Thoracic aorta (tissue), 2 donors: ENCODE measurements at regions not wholly inside any gene's neighbourhood (a gene's known extent, or its start where the extent isn't known, plus 50 kb on each side); places are given as distances from the start of the nearest gene placed in this dataset.

Experiments used
- ATAC-seq: fragments of 150-250 bp; one replicate; pipeline ENCODE4 v1.8.0; 2017; ENCODE audit warnings: low read depth; ENCODE audit not compliant: insufficient number of reproducible peaks, low FRiP score
- DNase-seq: peaks from one replicate; pipeline ENCODE4 v3.0.0-alpha.2; 2020; ENCODE audit warnings: low spot score
- H3K27ac ChIP-seq, 2 donors: fragments of 200-600 bp; sonication (generic); 1 replicate in 1 of 2; 2 replicates in 1 of 2; pipeline ENCODE4 v1.5.1; 2016; ENCODE audit warnings: mild to moderate bottlenecking in 2 of 2, moderate library complexity in 2 of 2
- H3K27me3 ChIP-seq: fragments of 200-600 bp; sonication (generic); replicated peaks from 2 replicates; pipeline ENCODE4 v1.6.0; 2016; ENCODE audit warnings: mild to moderate bottlenecking; ENCODE audit not compliant: insufficient read depth
- H3K36me3 ChIP-seq: fragments of 200-600 bp; sonication (generic); one replicate; pipeline ENCODE4 v1.5.1; 2016
- H3K4me1 ChIP-seq, 2 donors: fragments of 200-600 bp; sonication (generic); 1 replicate in 1 of 2; 2 replicates in 1 of 2; pipeline versions ENCODE4 v1.5.1 to v1.6.0; 2016; ENCODE audit warnings: low read depth in 2 of 2, mild to moderate bottlenecking in 1 of 2; ENCODE audit not compliant: control insufficient read depth in 1 of 2
- H3K4me3 ChIP-seq: fragments of 200-600 bp; sonication (generic); 2 replicates; pipeline ENCODE4 v1.5.1; 2016; ENCODE audit warnings: mild to moderate bottlenecking
- H3K9me3 ChIP-seq: fragments of 200-600 bp; sonication (generic); 2 replicates; pipeline ENCODE4 v1.5.1; 2016
- TF ChIP-seq, protein P1 (sequence below): fragments of 200-600 bp; sonication (generic); IDR thresholded peaks from one replicate; pipeline ENCODE4 v1.5.1; 2019; ENCODE audit warnings: antibody characterized with exemption

DNA sequence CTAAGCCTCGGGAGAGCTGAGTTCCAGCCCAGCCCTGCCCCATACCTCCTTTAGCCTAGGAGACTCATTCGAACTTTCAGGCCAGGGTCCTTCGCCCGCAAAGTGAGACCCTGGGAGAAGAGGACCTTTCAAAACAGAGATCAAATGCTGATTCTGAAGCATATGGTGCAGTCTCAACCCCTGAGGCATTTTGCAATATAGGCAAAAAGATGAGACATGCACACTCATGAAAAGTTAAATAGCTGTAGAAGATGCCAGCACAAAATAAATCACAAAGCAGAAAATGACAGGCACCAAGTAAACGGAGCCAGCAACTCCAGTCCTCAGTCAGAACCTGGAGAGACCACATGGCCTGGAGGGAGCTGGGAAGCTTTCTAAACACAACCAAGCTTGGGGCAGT is 542.7 kb upstream of the RAB6C start:
- Histone ChIP-seq H3K4me1 (no peaks in the 10 kb centered on the region), H3K4me3 (no peak overlapping the region), H3K9me3 (no peaks in the 10 kb centered on the region), H3K27ac (no peak overlapping the region), H3K36me3 (no peaks in the 10 kb centered on the region), H3K27me3 (no peaks in the 10 kb centered on the region)
- TF ChIP-seq, protein P1, sequence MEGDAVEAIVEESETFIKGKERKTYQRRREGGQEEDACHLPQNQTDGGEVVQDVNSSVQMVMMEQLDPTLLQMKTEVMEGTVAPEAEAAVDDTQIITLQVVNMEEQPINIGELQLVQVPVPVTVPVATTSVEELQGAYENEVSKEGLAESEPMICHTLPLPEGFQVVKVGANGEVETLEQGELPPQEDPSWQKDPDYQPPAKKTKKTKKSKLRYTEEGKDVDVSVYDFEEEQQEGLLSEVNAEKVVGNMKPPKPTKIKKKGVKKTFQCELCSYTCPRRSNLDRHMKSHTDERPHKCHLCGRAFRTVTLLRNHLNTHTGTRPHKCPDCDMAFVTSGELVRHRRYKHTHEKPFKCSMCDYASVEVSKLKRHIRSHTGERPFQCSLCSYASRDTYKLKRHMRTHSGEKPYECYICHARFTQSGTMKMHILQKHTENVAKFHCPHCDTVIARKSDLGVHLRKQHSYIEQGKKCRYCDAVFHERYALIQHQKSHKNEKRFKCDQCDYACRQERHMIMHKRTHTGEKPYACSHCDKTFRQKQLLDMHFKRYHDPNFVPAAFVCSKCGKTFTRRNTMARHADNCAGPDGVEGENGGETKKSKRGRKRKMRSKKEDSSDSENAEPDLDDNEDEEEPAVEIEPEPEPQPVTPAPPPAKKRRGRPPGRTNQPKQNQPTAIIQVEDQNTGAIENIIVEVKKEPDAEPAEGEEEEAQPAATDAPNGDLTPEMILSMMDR, result no peak
- DNase-seq, result no peak
- ATAC-seq, result no peak

DNA sequence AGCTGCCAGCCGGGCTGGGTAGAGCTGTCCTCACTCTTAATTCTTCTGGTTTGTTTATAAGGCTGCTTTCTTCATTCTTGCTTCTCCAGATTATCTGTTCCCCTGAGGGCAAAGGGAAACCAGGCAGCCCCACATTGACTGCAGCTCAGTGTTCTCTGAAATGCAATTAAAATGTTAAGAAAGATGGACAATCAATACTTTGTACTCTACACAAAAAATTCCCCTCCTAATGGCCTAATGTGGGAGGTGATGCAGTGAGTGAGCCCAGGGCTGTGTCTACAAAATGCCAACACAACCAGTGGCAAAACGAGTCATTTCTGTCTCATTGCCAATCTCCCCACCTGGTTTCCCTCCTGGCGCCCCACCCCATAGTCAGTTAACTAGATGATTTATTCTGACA is 541.7 kb upstream of the RAB6C start:
- no peak overlapping the region for H3K27ac ChIP-seq
- DNase-seq (no peak), ATAC-seq (no peak)
- H3K9me3 ChIP-seq, result no peaks in the 10 kb centered on the region
- no peaks in the 10 kb centered on the region for H3K27me3 ChIP-seq
- H3K36me3 ChIP-seq, result no peaks in the 10 kb centered on the region
- TF ChIP-seq, protein P1, result no peak
- no peak overlapping the region for H3K4me3 ChIP-seq
- H3K4me1 ChIP-seq, result no peaks in the 10 kb centered on the region

DNA sequence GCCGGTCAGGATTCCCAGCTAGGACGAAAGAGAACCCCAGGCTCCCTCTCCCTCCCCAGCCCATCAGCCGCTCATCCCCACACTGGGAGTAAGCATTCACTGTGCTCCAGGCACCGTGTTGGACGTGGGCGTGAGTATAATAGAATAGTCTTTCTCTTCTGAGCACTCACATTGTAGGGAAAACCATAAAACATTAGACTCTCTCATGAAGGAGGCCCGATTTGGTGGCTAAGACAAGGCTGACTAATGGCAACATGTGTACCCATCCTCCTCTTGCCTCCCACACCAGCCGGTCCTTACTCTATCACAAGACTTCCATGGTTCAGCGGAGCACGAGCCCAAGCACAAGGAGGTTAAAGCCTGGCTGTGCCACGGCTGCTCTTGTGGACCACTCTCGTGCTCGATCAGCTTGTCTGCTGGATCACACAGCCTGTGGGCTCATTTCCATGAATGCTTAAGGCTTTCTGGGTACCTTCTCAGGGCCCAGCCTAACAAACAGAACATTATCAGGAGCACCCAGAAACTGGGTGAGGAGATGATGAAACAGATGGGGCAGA is 540.9 kb upstream of the RAB6C start:
- Histone ChIP-seq H3K27ac (no peak overlapping the region), H3K9me3 (no peaks in the 10 kb centered on the region), H3K27me3 (no peaks in the 10 kb centered on the region), H3K36me3 (no peaks in the 10 kb centered on the region), H3K4me3 (no peak overlapping the region), H3K4me1 (no peaks in the 10 kb centered on the region)
- TF ChIP-seq, protein P1, result no peak
- ATAC-seq (no peak), DNase-seq (no peak)

DNA sequence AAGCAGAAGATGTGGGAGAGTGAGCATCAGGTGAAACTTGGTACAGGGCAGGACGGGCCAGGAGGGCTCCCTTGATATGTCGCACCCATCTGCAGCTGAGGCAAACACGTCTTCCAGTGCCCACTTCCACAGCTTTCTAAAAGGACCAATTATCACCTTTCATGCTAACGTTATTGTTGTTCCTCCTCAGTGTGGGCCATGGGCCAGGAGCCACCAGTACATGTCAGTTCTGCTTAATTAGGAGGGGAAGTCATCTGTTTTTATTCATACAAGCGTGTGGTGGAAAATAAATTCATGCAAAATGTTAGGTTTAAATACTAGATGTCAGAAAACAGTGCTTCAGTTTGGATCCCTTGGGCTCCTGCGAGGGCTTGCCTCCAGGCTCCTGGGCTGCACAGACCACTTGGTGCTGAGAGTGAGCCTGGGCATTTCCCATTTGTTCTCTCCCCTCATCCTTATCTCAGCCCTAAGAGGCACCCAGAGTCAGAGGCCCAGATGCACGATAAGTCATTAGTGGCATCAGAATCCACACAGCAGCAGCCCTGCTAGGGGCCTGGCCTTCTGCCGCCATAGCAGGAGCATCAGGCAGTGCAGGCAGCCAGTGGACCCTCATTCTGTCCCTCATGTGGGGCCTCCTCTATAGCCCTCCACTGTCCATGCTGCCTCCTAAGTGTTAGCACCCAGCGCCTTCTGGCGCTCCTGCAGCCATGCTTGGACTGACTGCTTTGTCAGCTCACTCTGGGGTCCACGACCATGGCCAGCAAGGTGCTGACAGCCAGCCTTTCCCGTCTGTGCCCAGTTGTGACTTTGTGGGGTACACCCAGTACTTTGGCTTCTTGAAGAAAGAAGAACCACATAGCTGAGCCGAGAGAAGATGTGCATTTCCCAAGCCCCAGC is 539.8 kb upstream of the RAB6C start:
- Histone ChIP-seq H3K9me3 (no peaks in the 10 kb centered on the region), H3K4me3 (no peak overlapping the region), H3K36me3 (no peaks in the 10 kb centered on the region), H3K4me1 (no peaks in the 10 kb centered on the region), H3K27ac (no peak overlapping the region), H3K27me3 (no peaks in the 10 kb centered on the region)
- ATAC-seq (no peak), DNase-seq (no peak)
- TF ChIP-seq, protein P1, result no peak

DNA sequence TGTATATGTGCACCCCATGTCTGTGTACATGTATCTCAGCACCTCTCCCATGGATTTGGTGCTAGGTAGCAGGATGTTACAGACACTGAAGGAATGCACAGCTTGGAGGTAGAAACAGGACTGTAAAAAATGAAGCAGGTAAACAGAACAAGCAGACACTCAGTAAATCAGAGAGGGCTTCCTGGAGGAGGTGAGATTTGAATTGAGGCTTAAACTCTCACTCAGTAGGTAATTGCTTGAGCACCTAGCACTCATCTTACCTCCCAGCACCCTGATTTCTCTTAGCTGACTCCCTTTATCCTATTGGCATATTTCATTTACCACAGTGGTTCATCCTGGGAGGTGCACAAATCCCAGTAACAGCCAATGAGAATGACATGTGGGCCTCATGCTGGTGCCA is 537.9 kb upstream of the RAB6C start:
- no peaks in the 10 kb centered on the region for H3K36me3 ChIP-seq
- DNase-seq (no peak), ATAC-seq (no peak)
- no peak overlapping the region for H3K27ac ChIP-seq
- H3K27me3 ChIP-seq, result no peaks in the 10 kb centered on the region
- TF ChIP-seq, protein P1, result no peak
- H3K4me3 ChIP-seq, result no peak overlapping the region
- no peaks in the 10 kb centered on the region for H3K4me1 ChIP-seq
- no peaks in the 10 kb centered on the region for H3K9me3 ChIP-seq
